ENCODE measurements at regions not wholly inside any gene's neighbourhood (a gene's known extent, or its start where the extent isn't known, plus 50 kb on each side); places are given as distances from the start of the nearest gene placed in this dataset.

DNA sequence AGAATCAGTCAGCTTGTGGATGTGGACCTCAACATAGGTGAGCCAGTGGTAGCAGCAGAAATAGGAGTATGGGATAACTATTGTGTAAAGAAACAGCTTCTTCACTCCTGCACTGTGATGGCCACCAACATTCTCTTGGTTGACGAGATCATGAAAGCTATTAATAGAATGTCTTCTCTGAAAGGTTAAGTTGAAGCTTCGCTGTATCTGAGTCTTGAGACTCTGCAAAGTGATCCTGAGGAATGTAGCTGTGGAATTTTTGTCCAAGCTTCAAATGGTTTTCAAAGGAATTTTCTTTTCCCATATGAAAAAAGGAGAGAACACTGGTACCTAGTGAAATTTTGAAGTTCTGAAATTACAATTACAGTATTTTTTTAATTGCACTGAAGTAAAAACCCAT, 146.3 kb downstream of the GMNC start:
- no peaks in the 10 kb centered on the region for H3K27me3 ChIP-seq (ENCODE audit: control insufficient read depth, insufficient read depth, low read length)
- no peak overlapping the region for H3K4me3 ChIP-seq (ENCODE audit: low read depth in 2 of 2, low read length in 2 of 2)
- CTCF ChIA-PET: no interaction called here
- H3K9me3 ChIP-seq (ENCODE audit: control insufficient read depth, insufficient read depth, low read depth, low read length): no peaks in the 10 kb centered on the region
- TF ChIP-seq SIN3A (IDR thresholded peaks at IDR 0.05; ENCODE audit: borderline replicate concordance, insufficient read depth, low read depth, low read length): no peak
- in situ Hi-C loops (cut with HindIII; ENCODE audit: low pct_unique_long_range_greater_than_20kb, low sequenced_read_pairs): no loop called here
- BruUV-seq (replicated peaks): no TSS peak
- ATAC-seq (no peak), DNase-seq (ENCODE audit: low read depth, low spot score) (no peak)
- H3K27ac ChIP-seq (ENCODE audit: low read length): no peak overlapping the region
- POLR2A ChIA-PET: no interaction called here
- intact Hi-C loops (cut with micrococcal nuclease; ENCODE audit: unreplicated experiment): no loop called here
- H3K36me3 ChIP-seq (ENCODE audit: control insufficient read depth, insufficient read depth, low read length): no peaks in the 10 kb centered on the region
- no peaks in the 10 kb centered on the region for H3K4me1 ChIP-seq (ENCODE audit: control insufficient read depth, insufficient read depth, low read length)

DNA sequence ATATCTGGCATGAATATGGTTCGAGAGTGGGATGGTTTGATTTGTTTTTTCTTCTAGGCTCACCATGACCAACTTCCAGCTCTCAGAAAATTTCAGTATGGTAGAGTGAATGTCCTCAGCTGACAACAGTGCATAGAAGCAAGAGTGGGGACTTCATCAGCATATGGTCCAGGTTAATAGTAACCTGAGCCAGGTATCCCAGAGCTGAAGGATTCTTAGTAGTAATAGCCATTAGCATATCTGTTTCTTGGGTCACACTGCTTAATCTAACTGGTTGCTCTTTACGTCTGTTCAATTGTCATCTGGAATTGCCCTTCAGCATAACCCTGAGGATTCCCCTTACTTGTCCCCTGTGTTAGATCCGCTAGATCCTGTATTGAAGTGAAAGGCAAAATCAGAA, 151.8 kb downstream of the GMNC start:
- intact Hi-C loops (cut with micrococcal nuclease; ENCODE audit: unreplicated experiment) (no loop called here), in situ Hi-C loops (cut with HindIII; ENCODE audit: low pct_unique_long_range_greater_than_20kb, low sequenced_read_pairs) (no loop called here)
- POLR2A ChIA-PET: no interaction called here
- Histone ChIP-seq H3K4me3 (ENCODE audit: low read depth in 2 of 2, low read length in 2 of 2) (no peak overlapping the region), H3K27ac (ENCODE audit: low read length) (no peak overlapping the region), H3K36me3 (ENCODE audit: control insufficient read depth, insufficient read depth, low read length) (no peaks in the 10 kb centered on the region), H3K27me3 (ENCODE audit: control insufficient read depth, insufficient read depth, low read length) (no peaks in the 10 kb centered on the region), H3K4me1 (ENCODE audit: control insufficient read depth, insufficient read depth, low read length) (no peaks in the 10 kb centered on the region), H3K9me3 (ENCODE audit: control insufficient read depth, insufficient read depth, low read depth, low read length) (no peaks in the 10 kb centered on the region)
- DNase-seq (ENCODE audit: low read depth, low spot score) (no peak), ATAC-seq (no peak)
- BruUV-seq (replicated peaks): no TSS peak
- no peak for TF ChIP-seq SIN3A (IDR thresholded peaks at IDR 0.05; ENCODE audit: borderline replicate concordance, insufficient read depth, low read depth, low read length)
- TF ChIP-seq, protein P1, sequence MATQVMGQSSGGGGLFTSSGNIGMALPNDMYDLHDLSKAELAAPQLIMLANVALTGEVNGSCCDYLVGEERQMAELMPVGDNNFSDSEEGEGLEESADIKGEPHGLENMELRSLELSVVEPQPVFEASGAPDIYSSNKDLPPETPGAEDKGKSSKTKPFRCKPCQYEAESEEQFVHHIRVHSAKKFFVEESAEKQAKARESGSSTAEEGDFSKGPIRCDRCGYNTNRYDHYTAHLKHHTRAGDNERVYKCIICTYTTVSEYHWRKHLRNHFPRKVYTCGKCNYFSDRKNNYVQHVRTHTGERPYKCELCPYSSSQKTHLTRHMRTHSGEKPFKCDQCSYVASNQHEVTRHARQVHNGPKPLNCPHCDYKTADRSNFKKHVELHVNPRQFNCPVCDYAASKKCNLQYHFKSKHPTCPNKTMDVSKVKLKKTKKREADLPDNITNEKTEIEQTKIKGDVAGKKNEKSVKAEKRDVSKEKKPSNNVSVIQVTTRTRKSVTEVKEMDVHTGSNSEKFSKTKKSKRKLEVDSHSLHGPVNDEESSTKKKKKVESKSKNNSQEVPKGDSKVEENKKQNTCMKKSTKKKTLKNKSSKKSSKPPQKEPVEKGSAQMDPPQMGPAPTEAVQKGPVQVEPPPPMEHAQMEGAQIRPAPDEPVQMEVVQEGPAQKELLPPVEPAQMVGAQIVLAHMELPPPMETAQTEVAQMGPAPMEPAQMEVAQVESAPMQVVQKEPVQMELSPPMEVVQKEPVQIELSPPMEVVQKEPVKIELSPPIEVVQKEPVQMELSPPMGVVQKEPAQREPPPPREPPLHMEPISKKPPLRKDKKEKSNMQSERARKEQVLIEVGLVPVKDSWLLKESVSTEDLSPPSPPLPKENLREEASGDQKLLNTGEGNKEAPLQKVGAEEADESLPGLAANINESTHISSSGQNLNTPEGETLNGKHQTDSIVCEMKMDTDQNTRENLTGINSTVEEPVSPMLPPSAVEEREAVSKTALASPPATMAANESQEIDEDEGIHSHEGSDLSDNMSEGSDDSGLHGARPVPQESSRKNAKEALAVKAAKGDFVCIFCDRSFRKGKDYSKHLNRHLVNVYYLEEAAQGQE (IDR thresholded peaks at IDR 0.05; ENCODE audit: insufficient read depth in 1 of 2, low read depth in 2 of 2, low read length in 1 of 2): no peak
- no peak for TF ChIP-seq TCF7L2 (IDR thresholded peaks at IDR 0.05; ENCODE audit: low read depth, low read length)
- TF ChIP-seq, protein P2, sequence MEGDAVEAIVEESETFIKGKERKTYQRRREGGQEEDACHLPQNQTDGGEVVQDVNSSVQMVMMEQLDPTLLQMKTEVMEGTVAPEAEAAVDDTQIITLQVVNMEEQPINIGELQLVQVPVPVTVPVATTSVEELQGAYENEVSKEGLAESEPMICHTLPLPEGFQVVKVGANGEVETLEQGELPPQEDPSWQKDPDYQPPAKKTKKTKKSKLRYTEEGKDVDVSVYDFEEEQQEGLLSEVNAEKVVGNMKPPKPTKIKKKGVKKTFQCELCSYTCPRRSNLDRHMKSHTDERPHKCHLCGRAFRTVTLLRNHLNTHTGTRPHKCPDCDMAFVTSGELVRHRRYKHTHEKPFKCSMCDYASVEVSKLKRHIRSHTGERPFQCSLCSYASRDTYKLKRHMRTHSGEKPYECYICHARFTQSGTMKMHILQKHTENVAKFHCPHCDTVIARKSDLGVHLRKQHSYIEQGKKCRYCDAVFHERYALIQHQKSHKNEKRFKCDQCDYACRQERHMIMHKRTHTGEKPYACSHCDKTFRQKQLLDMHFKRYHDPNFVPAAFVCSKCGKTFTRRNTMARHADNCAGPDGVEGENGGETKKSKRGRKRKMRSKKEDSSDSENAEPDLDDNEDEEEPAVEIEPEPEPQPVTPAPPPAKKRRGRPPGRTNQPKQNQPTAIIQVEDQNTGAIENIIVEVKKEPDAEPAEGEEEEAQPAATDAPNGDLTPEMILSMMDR (IDR thresholded peaks at IDR 0.05): no peak
- TF ChIP-seq POLR2AphosphoS5 (IDR thresholded peaks at IDR 0.05; ENCODE audit: low read depth, low read length): no peak
- CTCF ChIA-PET: no interaction called here

DNA sequence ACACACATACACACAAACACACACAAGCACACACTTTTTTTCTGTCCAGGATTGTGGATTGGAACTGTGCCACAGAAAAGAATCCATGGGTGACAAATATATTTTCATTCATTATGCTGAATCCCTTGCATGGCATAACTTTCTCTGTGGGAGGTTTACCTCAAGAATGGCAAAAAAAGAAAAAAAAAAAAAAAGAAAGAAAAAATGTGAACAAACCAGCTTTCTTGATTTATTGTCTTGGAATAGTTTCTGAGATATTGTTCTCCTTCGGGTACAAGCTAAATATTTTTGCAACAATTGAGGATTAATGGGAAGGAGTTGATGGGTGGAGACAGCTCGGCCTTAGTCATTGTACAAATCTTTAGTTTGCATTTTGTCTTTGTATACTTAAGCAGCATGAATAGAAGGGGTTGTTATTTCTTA, 153.1 kb downstream of the GMNC start:
- H3K27me3 ChIP-seq (ENCODE audit: control insufficient read depth, insufficient read depth, low read length): no peaks in the 10 kb centered on the region
- DNase-seq (ENCODE audit: low read depth, low spot score): no peak
- ChIA-PET CTCF (no interaction called here), POLR2A (no interaction called here)
- no TSS peak for BruUV-seq (replicated peaks)
- TF ChIP-seq, protein P2 (IDR thresholded peaks at IDR 0.05): no peak
- TF ChIP-seq SIN3A (IDR thresholded peaks at IDR 0.05; ENCODE audit: borderline replicate concordance, insufficient read depth, low read depth, low read length): no peak
- no peak for TF ChIP-seq POLR2AphosphoS5 (IDR thresholded peaks at IDR 0.05; ENCODE audit: low read depth, low read length)
- TF ChIP-seq, protein P1 (IDR thresholded peaks at IDR 0.05; ENCODE audit: insufficient read depth in 1 of 2, low read depth in 2 of 2, low read length in 1 of 2): no peak
- TF ChIP-seq TCF7L2 (IDR thresholded peaks at IDR 0.05; ENCODE audit: low read depth, low read length): no peak
- no peaks in the 10 kb centered on the region for H3K9me3 ChIP-seq (ENCODE audit: control insufficient read depth, insufficient read depth, low read depth, low read length)
- H3K36me3 ChIP-seq (ENCODE audit: control insufficient read depth, insufficient read depth, low read length): no peaks in the 10 kb centered on the region
- no peak overlapping the region for H3K27ac ChIP-seq (ENCODE audit: low read length)
- intact Hi-C loops (cut with micrococcal nuclease; ENCODE audit: unreplicated experiment): no loop called here
- ATAC-seq: no peak
- in situ Hi-C loops (cut with HindIII; ENCODE audit: low pct_unique_long_range_greater_than_20kb, low sequenced_read_pairs): no loop called here
- H3K4me1 ChIP-seq (ENCODE audit: control insufficient read depth, insufficient read depth, low read length): no peaks in the 10 kb centered on the region
- no peak overlapping the region for H3K4me3 ChIP-seq (ENCODE audit: low read depth in 2 of 2, low read length in 2 of 2)

All from Panc1 (cell line).